Pancreas (tissue), 10 donors: ENCODE measurements at regions not wholly inside any gene's neighbourhood (a gene's known extent, or its start where the extent isn't known, plus 50 kb on each side); places are given as distances from the start of the nearest gene placed in this dataset.

Source experiments
- ATAC-seq, 4 donors: fragments of 200-7000 bp; cut with Tn5 transposase; one replicate each; pipeline versions ENCODE4 v1.8.0 to v1.9.1; 2020; ENCODE audit warnings: mild to moderate bottlenecking in 4 of 4, moderate library complexity in 4 of 4
- DNase-seq, 6 donors: peaks; one replicate each; pipeline ENCODE4 v3.0.0-alpha.2; 2020
- FAIRE-seq: peaks from 2 replicates; lab custom pipeline; 2012; peaks lifted over from hg19 to GRCh38; lab: Jason Lieb, UNC
- H3K27ac ChIP-seq, 4 donors: fragments of 200-600 bp; sonication (generic); 1 replicate in 3 of 4; 2 replicates in 1 of 4; pipeline versions ENCODE4 v1.5.0 to v1.8.0; 2020
- H3K27me3 ChIP-seq, 4 donors: fragments of 200-600 bp; one replicate each; pipeline ENCODE4 v1.8.0; 2021
- H3K36me3 ChIP-seq, 3 donors: fragments of 200-600 bp; sonication (generic) in 1 of 3; one replicate each; pipeline versions ENCODE4 v1.5.0 to v1.8.0; 2020 to 2021
- H3K4me1 ChIP-seq, 3 donors: fragments of 200-600 bp; one replicate each; pipeline ENCODE4 v1.8.0; 2021
- H3K4me3 ChIP-seq, 4 donors: fragments of 200-600 bp; sonication (generic) in 2 of 4; one replicate each; pipeline versions ENCODE4 v1.5.0 to v1.8.0; 2020 to 2021
- H3K9me3 ChIP-seq, 4 donors: fragments of 200-600 bp; one replicate each; pipeline ENCODE4 v1.8.0; 2021
- WGBS, 2 donors: extraction: QIAGEN DNeasy Blood & Tissue Kit; methylation state at CpG; one replicate each; pipeline ENCODE4 v1.1.7; 2013; 5-methylcytosine and 5-hydroxymethylcytosine counted together
- intact Hi-C, 3 donors: fragments of 100-400 bp; cut with DNase I; formaldehyde crosslinking; loops; one replicate each; pipeline versions ENCODE4 v1.11.1 to v1.14.2; 2022
- TF ChIP-seq, protein P1 (sequence below), 4 donors: fragments of 200-600 bp; sonication (generic) in 3 of 4; IDR thresholded peaks; one replicate each; pipeline versions ENCODE4 v1.5.0 to v1.8.0; 2021; ENCODE audit warnings: antibody characterized with exemption in 4 of 4
- donor health status: healthy with polysubstance abuse.
- donor health status: DM: no; HTN: no; CAD: no; lungs with moderate emphysema.
- donor health status: DM: no; HTN: no; CAD: no.
- donor health status: control.
- donor health status: control.
- donor health status: Bipolar disorder and iron deficiency.
- donor health status: DM: yes; HTN: yes; CAD: no.
- donor health status: DM: no; HTN: no; CAD: no.
- donor health status: DM: no; HTN: no; CAD: no.
- donor health status: DM: yes; HTN: yes; CAD: no.

DNA sequence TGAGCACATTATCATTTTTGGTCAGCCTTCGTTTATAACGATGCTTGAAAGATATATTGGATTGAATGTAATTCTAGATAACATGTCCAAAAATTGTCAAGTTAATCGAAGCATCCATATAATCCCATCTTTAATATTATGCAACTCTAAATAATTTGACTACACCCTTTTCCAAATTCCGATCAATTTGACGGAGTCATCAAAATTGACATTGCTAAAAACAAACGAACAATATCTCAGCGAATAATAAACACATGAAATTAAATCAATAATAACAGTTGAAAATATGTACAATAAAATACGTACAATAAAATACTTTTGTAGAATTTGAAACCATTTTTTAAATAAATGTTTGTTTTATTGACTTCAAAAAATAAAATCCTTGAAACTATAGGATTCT lies 1516.4 kb downstream of the EFNB2 start:
- Histone ChIP-seq H3K9me3 (no peaks in the 10 kb centered on the region), H3K36me3 (no peaks in the 10 kb centered on the region), H3K27me3 (no peaks in the 10 kb centered on the region), H3K4me1 (no peaks in the 10 kb centered on the region), H3K27ac (no peak overlapping the region), H3K4me3 (no peak overlapping the region)
- DNase-seq (no peak), FAIRE-seq (no peak), ATAC-seq (no peak)
- WGBS, 2 donors, result 76 to 86% methylated on average over 8 of the region's 8 CpGs
- TF ChIP-seq, protein P1, sequence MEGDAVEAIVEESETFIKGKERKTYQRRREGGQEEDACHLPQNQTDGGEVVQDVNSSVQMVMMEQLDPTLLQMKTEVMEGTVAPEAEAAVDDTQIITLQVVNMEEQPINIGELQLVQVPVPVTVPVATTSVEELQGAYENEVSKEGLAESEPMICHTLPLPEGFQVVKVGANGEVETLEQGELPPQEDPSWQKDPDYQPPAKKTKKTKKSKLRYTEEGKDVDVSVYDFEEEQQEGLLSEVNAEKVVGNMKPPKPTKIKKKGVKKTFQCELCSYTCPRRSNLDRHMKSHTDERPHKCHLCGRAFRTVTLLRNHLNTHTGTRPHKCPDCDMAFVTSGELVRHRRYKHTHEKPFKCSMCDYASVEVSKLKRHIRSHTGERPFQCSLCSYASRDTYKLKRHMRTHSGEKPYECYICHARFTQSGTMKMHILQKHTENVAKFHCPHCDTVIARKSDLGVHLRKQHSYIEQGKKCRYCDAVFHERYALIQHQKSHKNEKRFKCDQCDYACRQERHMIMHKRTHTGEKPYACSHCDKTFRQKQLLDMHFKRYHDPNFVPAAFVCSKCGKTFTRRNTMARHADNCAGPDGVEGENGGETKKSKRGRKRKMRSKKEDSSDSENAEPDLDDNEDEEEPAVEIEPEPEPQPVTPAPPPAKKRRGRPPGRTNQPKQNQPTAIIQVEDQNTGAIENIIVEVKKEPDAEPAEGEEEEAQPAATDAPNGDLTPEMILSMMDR (IDR thresholded peaks at IDR 0.05), result no peak
- intact Hi-C loops, result no loop called here

DNA sequence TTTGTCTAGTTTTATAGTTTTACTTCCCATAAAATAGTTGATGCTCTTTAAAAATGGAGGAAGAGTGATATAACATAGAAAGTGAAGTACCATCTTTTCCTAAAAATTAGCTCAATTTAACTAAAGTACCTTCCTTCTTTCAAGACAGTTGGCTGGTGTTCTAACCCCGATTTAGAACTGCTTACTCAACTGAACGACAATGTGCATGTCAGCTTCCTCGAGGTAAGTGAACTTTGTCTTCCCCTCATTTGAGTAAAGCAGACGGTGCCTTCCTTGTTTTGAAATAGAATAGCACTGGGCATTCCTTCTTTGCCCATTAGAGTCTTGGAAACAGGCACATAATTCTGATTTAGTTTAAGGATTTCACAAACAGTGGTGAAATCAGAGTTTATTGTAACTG lies 1519.2 kb downstream of the EFNB2 start:
- FAIRE-seq (no peak), DNase-seq (no peak), ATAC-seq (no peak)
- no peaks in the 10 kb centered on the region for H3K36me3 ChIP-seq
- 32 to 48% methylated on average over 4 of the region's 4 CpGs for WGBS, 2 donors
- H3K27ac ChIP-seq, result no peak overlapping the region
- no peaks in the 10 kb centered on the region for H3K4me1 ChIP-seq
- H3K27me3 ChIP-seq, result no peaks in the 10 kb centered on the region
- no peaks in the 10 kb centered on the region for H3K9me3 ChIP-seq
- intact Hi-C loops, result no loop called here
- TF ChIP-seq, protein P1 (IDR thresholded peaks at IDR 0.05), result no peak
- H3K4me3 ChIP-seq, result no peak overlapping the region

DNA sequence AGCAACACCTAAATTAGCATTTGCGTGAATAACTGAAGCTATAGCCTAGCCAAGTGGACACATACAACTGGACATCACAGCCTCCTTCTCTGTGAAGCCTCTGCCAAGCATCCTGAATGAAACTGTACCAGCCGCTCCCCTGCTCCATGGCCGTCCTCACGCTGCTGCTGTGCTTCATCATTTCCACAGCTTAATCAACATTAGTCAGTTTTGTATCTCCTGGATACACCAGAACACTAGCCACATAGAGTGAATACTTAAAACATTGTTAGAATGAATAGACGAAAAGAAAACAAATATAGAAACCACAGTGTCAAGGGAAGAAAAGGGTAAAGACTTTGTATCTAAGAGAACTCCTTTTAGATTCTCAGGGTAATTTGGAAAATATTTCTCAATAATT lies 1526.9 kb downstream of the EFNB2 start:
- intact Hi-C loops, result no loop called here
- Histone ChIP-seq H3K27ac (no peak overlapping the region), H3K9me3 (no peaks in the 10 kb centered on the region), H3K27me3 (no peaks in the 10 kb centered on the region), H3K4me1 (no peaks in the 10 kb centered on the region), H3K36me3 (no peaks in the 10 kb centered on the region), H3K4me3 (no peak overlapping the region)
- FAIRE-seq (no peak), ATAC-seq (no peak), DNase-seq (no peak)
- TF ChIP-seq, protein P1 (IDR thresholded peaks at IDR 0.05), result no peak
- 78 to 86% methylated on average over 5 of the region's 5 CpGs for WGBS, 2 donors

DNA sequence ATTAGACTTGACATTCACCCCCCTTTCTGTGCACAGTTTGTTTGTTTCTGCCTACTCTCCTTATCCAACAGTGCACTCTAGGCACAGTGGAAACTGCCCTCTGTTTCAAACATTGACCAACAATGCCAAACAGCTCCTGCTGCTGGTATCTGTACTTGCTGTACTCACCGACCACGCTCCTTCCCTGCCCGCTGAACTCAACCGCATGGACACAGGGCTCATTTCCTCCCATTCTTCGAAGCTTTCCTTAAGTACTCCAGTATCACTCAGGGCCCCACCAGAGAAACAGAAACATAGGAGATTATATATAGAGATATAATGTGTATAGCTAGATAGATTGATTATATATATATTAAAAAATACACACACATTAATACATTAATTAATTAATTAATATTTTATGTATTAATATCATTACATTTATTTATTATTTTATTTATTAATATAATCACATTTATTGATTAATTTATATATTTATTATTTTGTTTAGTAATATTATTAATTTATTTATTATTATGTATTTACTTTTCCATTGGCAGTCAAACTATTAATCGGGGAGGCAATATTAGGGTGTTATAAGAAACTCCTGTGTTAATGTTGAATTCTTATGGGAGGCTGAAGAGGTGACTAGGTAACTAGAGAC lies 1528.2 kb downstream of the EFNB2 start:
- intact Hi-C loops, result no loop called here
- 73 to 79% methylated on average over 6 of the region's 6 CpGs for WGBS, 2 donors
- no peaks in the 10 kb centered on the region for H3K9me3 ChIP-seq
- no peaks in the 10 kb centered on the region for H3K36me3 ChIP-seq
- H3K4me3 ChIP-seq, result no peak overlapping the region
- DNase-seq (no peak), FAIRE-seq (peak; percentile 70), ATAC-seq (no peak)
- no peak overlapping the region for H3K27ac ChIP-seq
- no peaks in the 10 kb centered on the region for H3K4me1 ChIP-seq
- TF ChIP-seq, protein P1 (IDR thresholded peaks at IDR 0.05), result no peak
- no peaks in the 10 kb centered on the region for H3K27me3 ChIP-seq

DNA sequence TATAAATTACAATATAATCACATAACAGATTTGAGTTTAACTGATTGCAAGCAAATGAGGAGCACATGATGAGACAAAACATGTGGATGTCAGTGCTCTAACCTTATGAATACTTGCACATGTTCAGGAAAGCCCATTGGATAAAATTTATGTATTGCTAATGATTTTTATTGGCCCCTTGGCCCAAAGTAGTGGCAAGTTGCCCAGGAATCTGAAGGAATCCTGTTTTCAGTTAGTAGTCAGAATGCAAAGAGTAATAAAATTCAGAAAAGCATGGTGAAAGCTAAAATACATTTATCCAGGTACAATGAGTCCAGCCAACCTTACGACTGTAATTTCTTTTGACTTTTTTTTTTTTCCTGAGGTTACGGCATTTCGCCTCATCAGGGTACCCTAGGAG lies 1539.4 kb downstream of the EFNB2 start:
- no peak for FAIRE-seq
- no peak for DNase-seq
- no peaks in the 10 kb centered on the region for H3K9me3 ChIP-seq
- H3K4me3 ChIP-seq, result no peak overlapping the region
- ATAC-seq, result no peak
- H3K27me3 ChIP-seq, result no peaks in the 10 kb centered on the region
- H3K4me1 ChIP-seq, result no peaks in the 10 kb centered on the region
- 65 to 78% methylated on average over 3 of the region's 3 CpGs for WGBS, 2 donors
- H3K27ac ChIP-seq, result no peak overlapping the region
- no peaks in the 10 kb centered on the region for H3K36me3 ChIP-seq
- TF ChIP-seq, protein P1 (IDR thresholded peaks at IDR 0.05), result no peak
- intact Hi-C loops, result no loop called here
